Ectodermal cell (in vitro differentiated cells): ENCODE measurements at regions not wholly inside any gene's neighbourhood (a gene's known extent, or its start where the extent isn't known, plus 50 kb on each side); places are given as distances from the start of the nearest gene placed in this dataset.

ENCODE experiments used
- H3K27ac ChIP-seq: 2 replicates; pipeline ENCODE4 v1.7.0; 2013; ENCODE audit warnings: mild to moderate bottlenecking, low read depth, low read length; ENCODE audit not compliant: insufficient read depth, poor library complexity, severe bottlenecking
- H3K27me3 ChIP-seq: 2 replicates; pipeline ENCODE4 v1.7.0; 2013; ENCODE audit warnings: mild to moderate bottlenecking, low read length; ENCODE audit not compliant: insufficient read depth, control insufficient read depth, poor library complexity, severe bottlenecking
- H3K36me3 ChIP-seq: one replicate; pipeline ENCODE4 v1.7.0; 2013; ENCODE audit warnings: low read length; ENCODE audit not compliant: control insufficient read depth, insufficient read depth
- H3K4me1 ChIP-seq: one replicate; pipeline ENCODE4 v1.7.0; 2013; ENCODE audit warnings: low read length; ENCODE audit not compliant: control insufficient read depth, insufficient read depth
- H3K4me3 ChIP-seq: 2 replicates; pipeline ENCODE4 v1.7.0; 2013; ENCODE audit warnings: low read depth, low read length, control low read depth; ENCODE audit not compliant: insufficient read depth
- H3K9me3 ChIP-seq: 2 replicates; pipeline ENCODE4 v1.7.0; 2013; ENCODE audit warnings: mild to moderate bottlenecking, low read length, moderate library complexity; ENCODE audit not compliant: control insufficient read depth
- WGBS, 2 experiments: methylation state at CpG; one replicate each; pipeline ENCODE4 v1.1.7; 2013; ENCODE audit warnings: missing lambda C conversion rate in 2 of 2; 5-methylcytosine and 5-hydroxymethylcytosine counted together

DNA sequence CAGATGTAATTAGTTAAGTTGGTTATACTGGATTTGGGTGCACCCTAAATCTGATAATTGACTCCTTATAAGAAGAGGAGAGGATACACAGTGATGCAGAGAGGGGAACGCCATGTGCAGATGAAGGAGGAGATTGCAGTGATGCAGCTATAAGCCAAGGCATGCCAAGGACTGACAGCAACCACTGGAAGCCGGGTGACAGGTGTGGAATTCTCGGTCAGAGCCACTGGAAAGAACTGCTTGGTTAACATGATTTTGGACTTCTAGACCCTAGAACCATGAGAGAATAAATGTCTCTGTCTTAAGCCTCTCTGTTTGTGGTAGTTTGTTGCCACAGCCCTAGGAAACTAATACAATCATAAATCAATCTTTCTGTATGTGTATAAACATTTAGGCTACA lies 403.3 kb upstream of the CDH20 start:
- Histone ChIP-seq H3K9me3 (no peaks in the 10 kb centered on the region), H3K36me3 (no peaks in the 10 kb centered on the region), H3K4me3 (no peak overlapping the region), H3K27ac (no peak overlapping the region), H3K4me1 (no peaks in the 10 kb centered on the region), H3K27me3 (no peaks in the 10 kb centered on the region)
- WGBS, 2 experiments: 91 to 94% methylated on average over 3 of the region's 3 CpGs

DNA sequence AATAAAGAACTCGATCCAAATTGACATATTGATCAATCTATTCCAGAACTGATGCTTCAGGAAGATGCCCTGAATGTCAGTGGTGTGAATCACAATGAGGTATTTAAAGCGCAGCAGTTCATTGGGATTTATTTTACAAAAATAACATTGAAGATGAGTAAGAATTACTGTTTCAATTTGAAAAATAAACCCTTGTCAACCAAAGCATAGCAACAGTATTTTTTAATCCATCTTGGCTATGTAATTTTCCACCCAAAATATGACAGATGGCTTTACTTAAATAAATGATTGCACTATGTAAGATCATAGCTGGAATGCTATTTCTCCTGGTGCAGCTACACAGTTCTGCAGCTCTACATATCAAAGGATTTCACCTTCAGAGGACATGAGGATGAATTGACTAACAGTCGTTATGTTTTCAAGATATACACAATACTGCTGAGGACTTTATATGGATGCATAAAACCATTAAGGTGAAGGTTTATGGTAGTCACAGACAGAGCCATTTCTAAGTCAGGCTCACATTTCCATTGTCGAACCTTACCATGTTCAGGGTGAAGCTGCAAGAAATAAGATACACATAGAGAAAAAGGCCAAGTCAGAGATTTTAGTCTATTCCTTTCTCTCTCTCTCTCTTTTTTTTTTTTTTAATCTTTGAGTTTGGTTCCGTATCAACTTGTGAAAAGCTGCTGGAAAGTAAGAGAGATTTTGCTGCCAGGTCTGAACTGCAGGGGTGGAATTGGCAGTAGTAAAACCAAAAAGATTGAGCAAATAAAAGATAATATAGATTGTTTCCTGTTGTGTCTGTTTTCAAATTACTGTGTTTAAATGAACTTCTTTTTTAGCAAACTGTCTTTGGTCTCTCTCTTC lies 398.0 kb upstream of the CDH20 start:
- H3K27me3 ChIP-seq: no peaks in the 10 kb centered on the region
- H3K27ac ChIP-seq: no peak overlapping the region
- H3K4me1 ChIP-seq: no peaks in the 10 kb centered on the region
- H3K4me3 ChIP-seq: no peak overlapping the region
- H3K9me3 ChIP-seq: no peaks in the 10 kb centered on the region
- H3K36me3 ChIP-seq: no peaks in the 10 kb centered on the region
- WGBS, 2 experiments: 91 to 96% methylated on average over 3 to 5 of the region's 5 CpGs

GRCh38 chr18:60936101-60936500 lies 397.1 kb upstream of the CDH20 start:
- Histone ChIP-seq H3K4me1 (no peaks in the 10 kb centered on the region), H3K9me3 (no peaks in the 10 kb centered on the region), H3K4me3 (no peak overlapping the region), H3K27ac (no peak overlapping the region), H3K36me3 (no peaks in the 10 kb centered on the region), H3K27me3 (no peaks in the 10 kb centered on the region)

DNA sequence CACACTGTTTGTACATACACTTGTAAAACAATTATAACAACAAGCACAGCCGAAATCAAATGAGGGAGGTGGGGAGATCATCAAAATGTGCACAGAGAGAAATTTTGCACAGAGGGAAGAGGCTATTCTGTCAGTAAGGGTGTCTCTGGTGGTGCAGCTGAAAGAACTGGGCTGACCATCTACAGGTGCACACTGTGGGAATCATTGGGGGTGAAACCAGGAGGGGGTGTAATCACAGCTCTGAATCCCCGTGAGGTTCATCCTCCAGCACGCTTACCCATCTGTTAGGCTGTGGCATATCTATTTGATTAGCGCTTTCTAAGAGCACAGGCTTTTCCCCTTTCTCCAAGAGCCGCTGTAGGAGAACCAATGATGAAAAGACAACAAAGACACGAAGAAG lies 389.9 kb upstream of the CDH20 start:
- no peaks in the 10 kb centered on the region for H3K9me3 ChIP-seq
- no peak overlapping the region for H3K27ac ChIP-seq
- H3K27me3 ChIP-seq: no peaks in the 10 kb centered on the region
- H3K4me3 ChIP-seq: no peak overlapping the region
- 88 to 92% methylated on average over 6 of the region's 6 CpGs for WGBS, 2 experiments
- H3K36me3 ChIP-seq: no peaks in the 10 kb centered on the region
- no peaks in the 10 kb centered on the region for H3K4me1 ChIP-seq

- Histone ChIP-seq H3K4me3 (no peak overlapping the region), H3K9me3 (no peaks in the 10 kb centered on the region), H3K36me3 (no peaks in the 10 kb centered on the region), H3K27ac (no peak overlapping the region), H3K4me1 (no peaks in the 10 kb centered on the region), H3K27me3 (no peaks in the 10 kb centered on the region)
- WGBS, 2 experiments: 94 to 100% methylated on average over 1 of the region's 2 CpGs
Observed at GRCh38 chr18:60950634-60951033, 382.6 kb upstream of the CDH20 start.

DNA sequence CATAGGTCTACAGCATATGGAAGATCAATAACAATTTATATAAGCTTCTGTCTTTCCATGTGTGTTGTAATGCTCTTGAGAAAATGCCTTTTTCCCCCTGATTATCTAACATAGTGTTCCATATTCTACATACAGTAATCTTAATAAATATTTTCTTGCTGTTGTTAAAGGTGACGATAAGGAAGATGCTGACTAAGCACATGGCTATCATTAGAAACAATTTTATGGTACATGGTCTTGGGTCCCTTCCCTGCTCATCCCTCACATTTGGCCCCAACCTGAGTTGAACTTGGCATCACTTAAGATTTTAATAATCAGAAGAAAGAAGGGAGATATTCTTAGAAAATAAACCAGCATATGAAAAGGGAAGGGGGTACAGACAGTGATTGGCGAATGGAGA lies 382.1 kb upstream of the CDH20 start:
- 97 to 100% methylated on average over 2 of the region's 2 CpGs for WGBS, 2 experiments

GRCh38 chr18:60962625-60963024 lies 370.6 kb upstream of the CDH20 start:
- Histone ChIP-seq H3K27me3 (no peaks in the 10 kb centered on the region), H3K4me3 (no peak overlapping the region), H3K27ac (no peak overlapping the region), H3K9me3 (no peaks in the 10 kb centered on the region), H3K4me1 (no peaks in the 10 kb centered on the region), H3K36me3 (no peaks in the 10 kb centered on the region)
- 93 to 97% methylated on average over 2 of the region's 2 CpGs for WGBS, 2 experiments

More for the DNA sequence above, 382.1 kb upstream of the CDH20 start:
- Histone ChIP-seq H3K27ac (no peak overlapping the region), H3K4me3 (no peak overlapping the region), H3K9me3 (no peaks in the 10 kb centered on the region), H3K4me1 (no peaks in the 10 kb centered on the region), H3K36me3 (no peaks in the 10 kb centered on the region), H3K27me3 (no peaks in the 10 kb centered on the region)

GRCh38 chr18:60965856-60966255 lies 367.4 kb upstream of the CDH20 start:
- H3K27me3 ChIP-seq: no peaks in the 10 kb centered on the region
- H3K36me3 ChIP-seq: no peaks in the 10 kb centered on the region
- no peak overlapping the region for H3K4me3 ChIP-seq
- H3K4me1 ChIP-seq: no peaks in the 10 kb centered on the region
- no peak overlapping the region for H3K27ac ChIP-seq
- H3K9me3 ChIP-seq: no peaks in the 10 kb centered on the region

- H3K27me3 ChIP-seq: no peaks in the 10 kb centered on the region
- no peak overlapping the region for H3K4me3 ChIP-seq
- H3K4me1 ChIP-seq: no peaks in the 10 kb centered on the region
- 94 to 100% methylated on average over 1 to 2 of the region's 2 CpGs for WGBS, 2 experiments
- H3K36me3 ChIP-seq: no peaks in the 10 kb centered on the region
- no peaks in the 10 kb centered on the region for H3K9me3 ChIP-seq
- H3K27ac ChIP-seq: no peak overlapping the region
Observed at GRCh38 chr18:60966876-60967275, 366.4 kb upstream of the CDH20 start.

GRCh38 chr18:60975420-60975819 lies 357.8 kb upstream of the CDH20 start:
- H3K4me1 ChIP-seq: no peaks in the 10 kb centered on the region
- no peaks in the 10 kb centered on the region for H3K9me3 ChIP-seq
- H3K36me3 ChIP-seq: no peaks in the 10 kb centered on the region
- no peak overlapping the region for H3K27ac ChIP-seq
- 58 to 73% methylated on average over 4 of the region's 7 CpGs for WGBS, 2 experiments
- H3K27me3 ChIP-seq: no peaks in the 10 kb centered on the region
- no peak overlapping the region for H3K4me3 ChIP-seq
